GM21447 (cell line): ENCODE measurements at regions not wholly inside any gene's neighbourhood (a gene's known extent, or its start where the extent isn't known, plus 50 kb on each side); places are given as distances from the start of the nearest gene placed in this dataset.

Experiments
- ATAC-seq: cut with Tn5 transposase; IDR thresholded peaks from one replicate; pipeline ENCODE4 v1.9.1; 2021; ENCODE audit not compliant: unreplicated experiment

DNA sequence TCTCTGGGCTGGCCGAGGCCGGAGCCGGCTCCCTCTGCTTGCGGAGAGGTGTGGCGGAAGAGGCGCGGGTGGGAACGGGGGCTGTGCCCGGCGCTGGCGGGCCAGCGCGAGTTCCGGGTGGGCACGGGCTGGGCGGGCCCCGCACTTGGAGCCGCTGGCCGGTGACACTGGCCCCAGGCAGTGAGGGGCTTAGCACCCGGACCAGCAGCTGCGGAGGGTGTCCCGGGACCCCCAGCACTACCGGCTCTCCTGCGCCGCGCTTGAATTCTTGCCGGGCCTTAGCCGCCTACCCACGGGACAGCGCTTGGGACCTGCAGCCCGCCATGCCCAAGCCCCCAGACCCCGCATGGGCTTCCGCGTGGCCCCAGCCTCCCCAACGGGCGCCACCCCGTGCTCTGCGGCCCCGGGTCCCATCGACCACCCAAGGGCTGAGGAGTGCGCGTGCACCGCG, 736.3 kb upstream of the ARRDC4 start:
- ATAC-seq, result no peak

DNA sequence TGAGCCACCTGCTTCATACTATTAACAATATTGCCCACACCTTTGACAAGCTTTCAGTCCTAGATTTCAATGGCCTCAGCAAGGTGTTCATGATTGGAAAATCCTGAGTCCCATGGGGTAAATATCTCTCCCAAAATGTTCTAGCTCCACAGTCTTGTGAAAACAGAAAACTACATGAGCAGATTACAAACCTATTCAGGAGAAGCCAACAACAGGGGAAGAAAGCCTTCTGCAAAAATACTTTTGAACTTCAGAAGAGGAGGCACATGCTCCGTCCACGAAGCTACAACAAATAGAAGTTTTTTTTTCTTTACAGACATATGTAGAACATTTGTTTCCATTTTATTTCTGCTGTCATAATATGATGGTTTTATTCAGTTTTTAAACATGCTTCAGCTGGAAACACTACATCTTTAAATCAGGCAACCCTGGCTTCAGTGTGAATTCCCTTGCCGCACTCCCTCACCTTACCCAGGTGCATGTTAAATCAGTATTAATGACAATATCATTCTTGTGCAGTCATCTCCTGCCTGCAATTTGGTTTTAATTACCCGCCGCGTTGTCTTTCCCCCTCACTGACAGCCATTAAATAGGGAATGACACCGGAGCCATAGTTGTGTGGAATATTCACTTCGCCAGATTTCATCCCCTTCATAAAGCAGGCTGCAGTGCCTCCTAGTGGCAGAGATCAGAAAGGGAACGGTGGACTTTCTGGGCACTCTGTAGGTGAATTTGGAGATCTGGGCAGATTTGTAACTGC, 725.5 kb upstream of the ARRDC4 start:
- no peak for ATAC-seq

DNA sequence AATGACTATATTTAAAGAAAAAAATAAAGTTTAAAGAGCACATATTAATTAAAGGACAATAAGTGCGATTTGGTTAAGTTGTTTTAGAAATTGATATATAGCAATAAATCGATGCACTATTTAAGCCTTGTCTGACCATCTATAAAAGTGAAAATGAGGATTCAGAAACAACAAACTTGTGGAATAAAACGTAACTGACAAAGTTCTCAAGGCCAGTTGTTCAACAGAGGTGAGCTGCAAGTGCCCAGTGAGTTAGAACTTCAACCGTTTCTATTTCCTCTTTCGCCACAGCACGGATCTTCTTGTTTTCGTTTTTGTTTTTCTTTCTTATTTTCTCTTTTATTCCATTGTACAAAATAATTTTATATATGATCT, 724.9 kb upstream of the ARRDC4 start:
- ATAC-seq, result no peak

DNA sequence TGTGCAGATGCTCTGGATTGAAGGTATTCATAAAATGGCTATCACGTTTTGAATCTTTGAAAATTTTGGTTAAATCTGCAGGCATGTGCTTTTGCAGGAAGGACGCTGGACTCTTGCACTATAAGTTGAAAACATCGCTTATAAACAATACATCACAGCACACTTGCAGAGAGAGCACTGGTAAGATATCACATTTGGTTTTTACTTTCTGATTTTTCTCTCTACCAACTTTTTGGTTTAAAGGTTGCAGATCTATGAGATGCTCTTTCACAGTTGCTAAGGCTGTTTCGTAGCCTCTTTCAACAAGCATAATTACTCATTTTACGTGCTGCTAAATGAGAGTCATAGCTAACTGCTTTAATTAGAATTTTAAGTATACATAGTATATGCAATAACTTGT, 724.4 kb upstream of the ARRDC4 start:
- ATAC-seq, result no peak

DNA sequence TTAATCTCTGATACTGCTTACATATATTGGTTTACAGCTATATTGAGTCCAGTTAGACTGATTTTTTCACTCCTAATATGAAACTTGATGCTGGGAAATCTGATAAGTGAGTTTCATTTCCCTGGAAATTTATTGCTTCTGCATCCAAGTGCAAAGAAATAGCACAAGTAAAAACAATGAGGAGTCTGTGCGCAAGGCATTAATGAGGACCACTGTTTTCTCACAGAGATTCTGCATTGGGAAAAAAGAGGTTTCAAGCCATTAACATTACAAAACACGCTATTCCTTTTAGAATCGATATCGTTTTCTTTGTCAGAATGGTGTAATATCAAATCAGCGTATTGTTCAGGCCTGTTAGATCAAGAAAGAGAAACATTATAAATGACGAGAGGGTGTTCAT, 723.3 kb upstream of the ARRDC4 start:
- no peak for ATAC-seq

DNA sequence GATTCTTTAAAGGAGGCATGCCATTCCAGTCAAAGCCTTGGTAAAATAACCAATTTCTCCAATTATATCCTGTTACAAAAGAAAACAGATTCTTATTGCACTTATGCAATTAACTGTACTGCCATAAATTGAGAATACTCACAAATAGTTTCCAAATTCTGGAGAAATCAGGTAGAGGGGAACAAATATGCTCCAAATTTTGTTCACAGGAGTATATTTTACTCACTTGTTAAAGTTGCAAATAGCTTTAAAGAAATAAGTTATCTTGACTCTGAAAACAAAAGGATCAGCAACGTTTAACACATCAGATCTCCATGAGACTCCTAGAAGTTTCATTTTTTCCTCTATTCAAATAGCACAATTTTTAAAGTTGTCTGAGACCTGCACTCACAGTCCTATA, 712.1 kb upstream of the ARRDC4 start:
- ATAC-seq, result no peak

DNA sequence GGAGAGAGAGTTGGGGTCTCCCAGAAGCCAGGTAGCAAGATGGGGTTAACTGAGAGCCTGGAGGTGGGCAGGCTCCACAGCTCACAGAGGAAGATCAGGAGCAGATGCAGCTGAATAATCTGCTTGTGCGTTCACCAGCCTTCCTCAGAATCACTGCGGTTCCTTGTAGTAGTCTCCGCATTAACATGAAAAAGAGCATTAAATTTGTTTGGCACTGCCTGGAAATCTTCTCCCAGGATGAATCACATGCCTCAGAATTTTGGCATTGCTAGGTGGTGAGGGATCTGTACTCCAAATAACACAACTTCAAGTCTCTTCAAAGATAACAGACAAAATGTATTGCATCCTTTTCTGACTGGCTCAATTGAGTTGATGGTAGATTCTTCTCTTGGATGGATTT, 700.6 kb upstream of the ARRDC4 start:
- ATAC-seq, result no peak

DNA sequence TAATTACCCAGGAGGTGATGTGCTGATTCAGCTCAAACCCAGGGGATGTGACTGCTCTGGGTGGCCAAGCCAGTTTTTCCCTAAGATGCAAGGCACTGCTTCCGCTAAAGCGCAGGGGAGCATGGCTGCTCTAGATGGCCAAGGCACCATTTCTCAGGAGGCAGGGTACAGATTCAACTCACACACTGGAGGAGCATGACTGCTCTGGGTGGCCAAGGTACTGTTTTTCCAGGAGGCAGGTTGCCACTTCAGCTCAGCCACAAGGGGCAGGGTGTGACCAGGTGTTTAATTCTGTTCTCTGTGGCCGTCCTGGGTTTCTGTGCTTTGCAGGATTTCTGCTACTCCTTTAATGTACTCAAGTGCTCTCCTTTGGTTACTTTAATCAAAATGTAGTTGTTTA, 659.3 kb upstream of the ARRDC4 start:
- no peak for ATAC-seq

DNA sequence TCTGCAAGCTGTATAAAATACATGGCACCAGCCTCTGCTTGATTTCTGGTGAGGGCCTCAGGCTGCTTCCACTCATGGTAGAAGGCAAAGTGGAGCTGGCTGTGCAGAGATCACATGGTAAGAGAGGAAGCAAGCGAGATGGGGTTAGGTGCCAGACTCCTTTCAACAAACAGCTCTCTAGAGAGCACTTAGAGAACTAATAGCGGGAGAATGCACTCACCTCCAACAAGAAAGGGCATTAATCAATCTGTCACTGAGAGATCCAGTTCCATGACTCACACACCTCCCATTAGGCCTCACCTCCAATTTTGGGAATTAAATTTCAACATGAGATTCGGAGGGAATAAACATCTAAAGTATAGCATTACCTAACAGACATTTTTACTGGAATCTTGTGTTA, 644.1 kb upstream of the ARRDC4 start:
- ATAC-seq, result no peak

DNA sequence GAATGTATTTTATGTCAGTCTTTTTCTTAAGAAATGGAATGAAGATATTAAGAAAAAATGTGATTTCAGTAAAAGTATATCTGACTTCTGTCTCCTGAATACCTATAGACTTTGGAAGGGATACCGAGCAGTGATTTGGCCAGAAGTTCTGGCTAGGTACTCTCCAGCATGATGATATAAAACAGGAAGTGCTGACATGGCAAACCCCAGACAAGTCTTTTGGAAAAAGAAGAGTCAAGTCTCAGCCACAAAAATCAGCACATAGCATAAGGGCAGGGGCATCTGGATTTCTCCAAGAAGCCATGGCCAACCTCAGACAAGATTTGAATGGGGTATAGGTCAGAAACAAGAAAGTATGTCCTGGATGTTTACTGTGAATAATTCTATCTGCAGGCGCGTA, 643.3 kb upstream of the ARRDC4 start:
- no peak for ATAC-seq

DNA sequence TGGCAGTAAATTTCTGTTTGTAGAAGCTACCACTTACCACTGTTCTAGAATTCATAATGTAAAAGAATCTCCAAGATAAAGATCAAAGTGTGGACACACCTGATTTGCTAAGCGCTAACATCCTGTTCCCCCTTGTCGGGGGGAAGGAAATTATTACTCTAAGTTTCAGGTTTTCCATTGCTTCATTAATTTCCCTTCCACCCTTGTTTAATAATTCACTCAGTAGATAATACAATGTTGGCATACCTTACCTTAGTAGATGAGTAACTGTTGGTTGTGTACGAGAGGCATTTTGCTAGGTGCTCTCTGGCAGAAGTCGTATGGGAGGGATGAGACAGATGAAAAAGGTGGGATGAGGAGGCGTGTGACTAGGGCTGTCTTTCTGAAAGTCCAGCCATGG, 641.2 kb upstream of the ARRDC4 start:
- no peak for ATAC-seq

DNA sequence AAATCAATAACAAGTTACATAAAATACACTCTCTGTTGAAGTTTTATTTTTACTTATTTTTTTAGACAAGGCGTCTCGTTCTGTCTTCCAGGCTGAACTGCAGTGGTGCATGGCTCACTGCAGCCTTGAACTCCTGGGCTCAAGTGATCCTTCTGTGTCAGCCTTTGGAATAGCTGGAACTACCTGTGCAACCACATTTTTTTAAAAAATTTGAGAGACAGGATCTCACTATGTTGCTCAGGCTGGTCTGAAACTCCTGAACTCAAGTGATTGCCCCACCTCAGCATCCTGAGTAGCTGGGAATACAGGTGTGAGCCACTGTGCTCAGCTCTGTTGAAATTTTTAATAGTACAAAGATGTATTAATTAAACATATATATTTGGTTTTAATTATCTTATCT, 614.3 kb upstream of the ARRDC4 start:
- no peak for ATAC-seq

DNA sequence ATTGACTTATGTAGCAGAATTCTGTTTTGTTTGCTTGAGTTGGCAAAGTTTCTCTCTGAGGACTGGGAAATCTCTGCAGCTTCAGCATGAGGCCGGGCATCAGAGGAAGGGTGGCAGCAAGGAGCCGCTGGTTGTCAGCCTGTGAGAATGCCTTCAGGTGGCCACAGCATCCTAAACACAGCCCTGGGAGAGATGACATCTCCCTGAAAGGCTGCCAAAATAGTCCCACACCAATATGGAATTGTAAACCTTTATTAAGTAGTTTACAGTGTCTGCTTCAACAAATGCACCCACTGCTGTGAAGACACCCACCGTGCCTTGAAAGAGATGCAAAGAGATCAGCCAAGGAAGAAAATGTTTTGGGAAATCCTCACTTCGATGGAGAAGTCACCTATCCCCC, 609.7 kb upstream of the ARRDC4 start:
- no peak for ATAC-seq

DNA sequence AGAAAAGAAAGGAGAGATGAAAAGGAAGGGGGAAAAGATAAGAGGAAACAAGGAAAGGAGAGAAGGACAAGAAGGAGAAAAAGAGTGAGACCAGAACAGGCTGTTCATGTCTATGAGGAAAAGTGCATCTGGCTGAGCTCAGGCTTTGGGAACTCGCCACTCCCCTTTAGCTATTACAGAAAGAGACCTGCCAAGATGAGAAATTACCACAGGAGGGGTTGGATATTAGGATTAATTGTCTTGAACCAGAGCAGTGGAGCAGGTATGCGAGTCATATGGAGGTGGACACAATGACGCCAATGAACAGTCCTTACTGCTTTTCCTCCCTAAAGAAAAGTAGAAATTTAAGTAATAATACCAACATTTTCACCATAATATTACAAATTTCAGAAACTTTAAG, 577.0 kb upstream of the ARRDC4 start:
- no peak for ATAC-seq

DNA sequence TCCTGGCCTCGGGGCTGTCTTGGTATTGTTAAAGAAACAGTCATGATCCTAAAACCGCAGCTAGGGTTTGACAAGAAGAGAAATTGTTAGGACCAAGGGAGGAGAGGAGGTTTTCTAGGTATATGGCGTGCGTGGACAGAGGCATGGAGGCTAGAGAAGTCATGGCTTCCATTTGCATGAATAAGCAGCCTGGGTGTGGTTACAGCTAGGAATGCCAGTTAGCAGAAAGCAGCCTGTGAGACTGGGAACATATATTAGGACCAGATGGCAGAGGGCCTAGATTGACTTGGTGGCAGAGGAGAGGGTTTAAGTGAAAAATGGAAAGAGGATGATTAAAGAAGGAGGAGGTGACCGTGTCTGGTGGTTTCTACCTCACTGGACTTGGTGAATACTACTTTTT, 573.6 kb upstream of the ARRDC4 start:
- ATAC-seq, result no peak

DNA sequence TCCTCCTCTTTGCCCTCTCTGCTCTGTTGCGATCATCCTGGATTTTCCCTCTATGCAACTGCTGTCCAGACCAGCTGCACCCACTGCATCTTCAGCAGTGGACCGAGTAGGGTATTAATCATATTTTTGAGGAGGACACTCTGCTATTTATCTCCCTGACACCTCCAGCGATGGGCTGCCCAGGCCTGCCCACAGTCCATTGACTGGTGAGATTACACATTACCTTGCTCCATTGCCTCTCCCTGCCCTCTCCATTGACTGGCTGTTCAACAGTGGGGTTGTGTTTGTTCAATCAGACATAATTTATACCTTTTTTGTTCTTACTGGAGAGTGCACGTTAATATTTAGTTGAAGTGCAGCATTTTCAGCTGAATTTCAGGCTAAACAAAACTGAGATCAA, 559.3 kb upstream of the ARRDC4 start:
- ATAC-seq, result no peak

DNA sequence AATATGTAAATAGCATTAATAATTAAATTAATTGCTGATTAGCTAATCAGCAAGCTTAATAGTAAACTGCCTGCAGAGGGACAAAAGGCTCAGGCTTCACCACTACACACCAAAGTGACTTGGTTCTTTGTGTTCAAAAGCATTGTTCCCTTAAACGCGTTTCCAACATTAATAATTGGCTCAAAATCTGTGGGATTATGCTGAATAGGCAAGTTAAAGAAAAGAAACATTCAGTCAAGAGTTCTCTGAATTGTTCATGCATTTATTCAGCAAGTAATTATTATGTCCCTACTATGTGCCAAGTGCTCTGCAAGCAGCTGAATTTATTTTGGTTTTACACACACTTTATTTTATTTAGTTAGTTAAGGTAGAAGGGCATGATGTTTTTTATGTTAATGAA, 558.5 kb upstream of the ARRDC4 start:
- ATAC-seq, result no peak

DNA sequence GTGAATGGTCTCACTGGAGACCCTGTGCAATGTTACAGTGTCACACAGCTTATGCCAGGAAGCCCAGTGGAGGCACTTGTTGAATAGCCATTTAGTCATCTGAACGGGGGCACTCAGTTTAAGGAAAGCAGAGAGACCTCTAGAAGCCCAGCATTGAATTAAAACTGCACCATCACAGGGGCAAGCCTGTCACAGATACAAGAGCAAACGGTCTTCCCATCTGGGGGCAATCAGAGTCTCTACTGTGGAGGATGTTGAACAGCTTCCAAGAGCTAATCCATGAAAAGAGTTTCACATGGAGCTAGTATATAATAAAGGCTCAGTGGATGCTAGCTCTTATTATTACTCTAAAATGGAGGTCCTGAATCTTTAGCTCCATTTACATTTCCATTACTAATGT, 553.7 kb upstream of the ARRDC4 start:
- ATAC-seq, result no peak

DNA sequence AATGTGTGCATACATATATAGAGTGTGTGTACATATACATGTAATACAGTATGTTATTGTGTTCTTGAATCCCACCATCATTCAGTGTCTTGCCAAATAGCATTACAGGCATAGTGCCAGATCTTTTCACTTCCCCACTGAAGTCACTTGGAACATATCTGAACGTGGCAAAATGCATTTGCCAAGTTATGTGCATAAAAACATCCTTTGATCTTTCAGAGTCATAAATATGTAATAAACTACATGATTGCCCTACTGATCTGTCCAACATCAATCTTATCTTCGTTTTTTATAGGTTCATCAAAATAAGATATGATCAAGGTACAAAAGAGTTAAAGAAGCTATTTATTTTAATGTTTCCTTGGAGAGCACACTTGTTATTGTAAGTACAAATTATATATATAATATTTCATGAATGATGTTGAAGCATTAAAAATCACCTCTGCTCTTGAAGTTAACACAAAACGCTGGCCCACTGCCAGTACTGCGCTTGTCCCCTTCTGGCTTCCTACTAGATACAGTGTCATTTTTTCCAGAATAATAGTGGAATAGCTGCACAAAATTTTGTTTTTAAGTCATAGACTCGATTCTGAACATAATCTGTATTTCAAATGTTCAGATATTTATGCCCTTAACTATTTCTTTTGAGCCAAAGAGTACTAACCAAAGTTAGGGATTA, 549.5 kb upstream of the ARRDC4 start:
- ATAC-seq, result no peak

DNA sequence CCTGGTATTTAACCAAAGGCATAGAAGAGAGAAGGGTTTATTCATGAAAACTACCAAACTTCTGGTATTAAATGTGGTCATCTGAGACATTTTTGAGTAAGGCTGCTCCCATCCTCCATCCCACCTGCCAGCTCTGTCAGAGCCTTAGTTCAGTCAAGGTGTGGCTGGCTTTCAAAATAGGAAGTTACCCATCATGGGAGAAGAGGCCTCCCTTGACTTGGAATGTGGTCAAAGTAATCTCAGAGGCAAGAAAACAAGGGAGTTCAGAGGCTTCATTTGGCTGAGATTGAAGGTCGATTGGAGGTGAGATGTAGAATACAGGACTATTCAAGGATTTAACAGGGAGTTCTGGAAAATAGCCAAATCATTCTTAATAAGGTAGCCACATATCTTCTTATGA, 540.4 kb upstream of the ARRDC4 start:
- no peak for ATAC-seq

DNA sequence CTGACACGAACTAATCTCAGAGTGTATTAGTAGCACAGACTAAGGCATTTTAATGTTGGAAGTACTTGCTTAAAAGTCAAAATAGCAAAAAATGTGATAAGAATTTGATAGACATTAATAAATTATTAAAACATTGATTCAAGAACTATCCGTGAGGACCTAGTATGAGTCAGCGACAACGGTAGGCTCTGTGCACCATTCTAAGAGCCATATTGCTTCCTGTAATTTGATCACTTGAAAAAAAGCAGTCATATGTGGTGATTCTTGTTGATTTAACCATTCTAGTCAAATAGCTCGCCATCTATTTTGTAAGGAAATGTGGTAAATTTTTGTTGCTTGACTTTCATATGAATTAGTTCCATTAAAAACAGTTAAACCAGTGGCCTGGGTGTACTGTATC, 534.9 kb upstream of the ARRDC4 start:
- ATAC-seq, result no peak

DNA sequence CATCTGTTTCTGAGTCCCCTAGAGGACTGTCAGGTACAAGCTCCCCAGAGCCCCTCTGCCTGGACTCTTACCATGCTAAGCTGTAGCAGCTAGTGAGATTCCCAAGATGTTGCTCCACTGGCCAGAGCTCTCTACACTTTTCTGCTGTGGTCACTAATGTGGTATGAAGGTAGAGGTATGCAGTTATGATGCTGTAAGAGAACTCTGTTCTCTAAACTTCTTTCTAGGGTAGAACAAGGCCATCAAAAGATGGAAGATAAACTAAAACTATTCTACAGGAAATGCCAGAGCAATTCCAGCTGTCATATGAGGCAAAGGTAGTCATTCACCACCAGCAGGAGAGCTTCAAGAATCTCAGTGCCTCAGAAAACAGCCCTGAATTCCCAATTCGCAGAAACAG, 517.4 kb upstream of the ARRDC4 start:
- no peak for ATAC-seq

DNA sequence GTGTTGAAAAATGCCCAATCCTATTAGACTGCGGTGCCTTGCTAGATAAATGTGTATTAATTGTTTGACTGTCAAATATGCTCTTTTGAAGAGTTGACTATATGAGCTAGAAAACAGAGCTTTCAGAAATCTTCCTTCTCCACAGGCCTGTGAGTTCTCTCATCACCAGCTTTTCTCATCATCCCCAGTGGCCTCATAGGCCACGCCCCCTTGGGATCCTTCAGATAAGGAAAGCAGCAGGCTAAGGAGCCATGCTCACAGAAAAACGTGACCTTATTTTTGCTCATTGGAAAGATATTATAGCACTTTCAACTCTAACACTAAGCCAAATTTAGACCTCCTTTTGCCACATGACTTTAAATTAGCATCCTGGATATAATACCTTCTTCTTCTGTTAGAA, 514.4 kb upstream of the ARRDC4 start:
- ATAC-seq, result no peak
